Spleen (tissue), 11 donors: ENCODE measurements at regions not wholly inside any gene's neighbourhood (a gene's known extent, or its start where the extent isn't known, plus 50 kb on each side); places are given as distances from the start of the nearest gene placed in this dataset.

Experiments
- DNase-seq: peaks from one replicate; pipeline ENCODE4 v3.0.0-alpha.2; 2020
- H3K27ac ChIP-seq, 8 donors: fragments of 200-600 bp; sonication (generic) in 7 of 8; 1 replicate in 4 of 8; 2 replicates in 4 of 8; pipeline versions ENCODE4 v1.5.0 to v1.8.0; 2016 to 2021; ENCODE audit warnings: inconsistent platforms in 4 of 8, mild to moderate bottlenecking in 4 of 8, moderate library complexity in 1 of 8
- H3K27me3 ChIP-seq, 7 donors: fragments of 200-600 bp; sonication (generic) in 6 of 7; replicated peaks in 1 of 7; 1 replicate in 4 of 7; 2 replicates in 3 of 7; pipeline versions ENCODE4 v1.5.0 to v1.8.0; 2016 to 2021; ENCODE audit warnings: inconsistent platforms in 3 of 7, mild to moderate bottlenecking in 1 of 7
- H3K36me3 ChIP-seq, 6 donors: fragments of 200-600 bp; sonication (generic) in 5 of 6; 1 replicate in 4 of 6; 2 replicates in 2 of 6; pipeline versions ENCODE4 v1.5.0 to v1.8.0; 2016 to 2021; ENCODE audit warnings: inconsistent platforms in 2 of 6
- H3K4me1 ChIP-seq, 6 donors: fragments of 200-600 bp; sonication (generic) in 5 of 6; 1 replicate in 3 of 6; 2 replicates in 3 of 6; pipeline versions ENCODE4 v1.5.0 to v1.8.0; 2016 to 2021; ENCODE audit warnings: inconsistent platforms in 3 of 6
- H3K4me3 ChIP-seq, 8 donors: fragments of 200-600 bp; sonication (generic) in 7 of 8; 1 replicate in 4 of 8; 2 replicates in 4 of 8; pipeline versions ENCODE4 v1.5.0 to v1.8.0; 2016 to 2021; ENCODE audit warnings: inconsistent platforms in 4 of 8, mild to moderate bottlenecking in 4 of 8, moderate library complexity in 2 of 8
- H3K9me3 ChIP-seq, 8 donors: fragments of 200-600 bp; sonication (generic) in 7 of 8; 1 replicate in 4 of 8; 2 replicates in 4 of 8; pipeline versions ENCODE4 v1.5.0 to v1.8.0; 2016 to 2021; ENCODE audit warnings: inconsistent platforms in 4 of 8
- POLR2A ChIP-seq, 3 donors: fragments of 450-650 bp; IDR thresholded peaks; one replicate each; pipeline ENCODE4 v1.5.1; 2017; ENCODE audit warnings: antibody characterized with exemption in 3 of 3, mild to moderate bottlenecking in 1 of 3
- POLR2AphosphoS5 ChIP-seq, 3 donors: sonication (generic); formaldehyde crosslinking; IDR thresholded peaks; one replicate each; pipeline ENCODE4 v1.5.1; 2017; ENCODE audit warnings: antibody characterized with exemption in 3 of 3
- WGBS, 5 donors: extraction: QIAGEN DNeasy Blood & Tissue Kit in 3 of 5; methylation state at CpG; one replicate each; pipeline versions ENCODE4 v1.1.5 to v1.1.7; 2013 to 2018; 5-methylcytosine and 5-hydroxymethylcytosine counted together
- intact Hi-C: fragments of 100-400 bp; cut with DNase I; formaldehyde crosslinking; loops from one replicate; pipeline ENCODE4 v1.15.0; 2023; ENCODE audit warnings: low total_unique reads
- TF ChIP-seq, protein P1 (sequence below), 11 experiments: fragments of 200-600 bp in 7 of 11; fragments of 450-650 bp in 4 of 11; sonication (generic) in 4 of 11; IDR thresholded peaks in 8 of 11; conservative IDR thresholded peaks in 3 of 11; 1 replicate in 7 of 11; 2 replicates in 4 of 11; pipeline versions ENCODE4 v1.4.0 to v1.8.0; 2016 to 2021; ENCODE audit warnings: antibody characterized with exemption in 11 of 11, inconsistent platforms in 4 of 11, mild to moderate bottlenecking in 1 of 11
- donor health status: healthy with polysubstance abuse.
- donor health status: DM: no; HTN: no; CAD: no; lungs with moderate emphysema.
- donor health status: DM: no; HTN: no; CAD: no.
- donor health status: Bipolar disorder and iron deficiency.
- donor health status: healthy.
- donor health status: DM: no; HTN: no; CAD: no.
- donor health status: DM: yes; HTN: yes; CAD: no.

DNA sequence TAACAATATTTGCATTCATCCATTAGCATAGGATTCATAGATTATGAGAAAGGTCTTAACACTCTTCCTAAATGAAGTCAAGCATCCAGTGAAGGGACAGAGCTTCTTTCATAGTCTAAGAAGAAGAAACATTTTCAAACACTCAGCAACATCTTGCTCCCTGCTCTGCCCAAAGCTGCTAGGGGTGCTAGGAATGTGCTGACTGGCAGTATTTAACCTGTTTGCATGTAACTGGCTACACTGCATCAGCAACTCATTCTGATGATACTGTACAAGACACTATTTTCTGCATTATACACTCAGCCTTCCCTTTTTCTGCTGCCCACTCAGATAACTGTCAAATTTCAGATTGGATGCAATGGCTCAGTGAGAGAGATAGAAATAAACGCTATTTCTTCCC lies 495.1 kb upstream of the ARID1B start:
- Histone ChIP-seq H3K36me3 (no peaks in the 10 kb centered on the region), H3K27me3 (no peaks in the 10 kb centered on the region), H3K4me3 (no peak overlapping the region), H3K27ac (no peak overlapping the region), H3K9me3 (peaks cover 0 to 15% (median 0%) of the 10 kb centered on the region in 8 donors), H3K4me1 (peaks cover 5 to 18% (median 11%) of the 10 kb centered on the region in 6 donors)
- DNase-seq = no peak
- WGBS, 5 donors = 80 to 95% (median 86%) methylated on average over 1 of the region's 1 CpG
- intact Hi-C loops = no loop called here
- TF ChIP-seq POLR2AphosphoS5 (IDR thresholded peaks at IDR 0.05) = no peak
- no peak for TF ChIP-seq POLR2A (IDR thresholded peaks at IDR 0.05)
- TF ChIP-seq, protein P1, sequence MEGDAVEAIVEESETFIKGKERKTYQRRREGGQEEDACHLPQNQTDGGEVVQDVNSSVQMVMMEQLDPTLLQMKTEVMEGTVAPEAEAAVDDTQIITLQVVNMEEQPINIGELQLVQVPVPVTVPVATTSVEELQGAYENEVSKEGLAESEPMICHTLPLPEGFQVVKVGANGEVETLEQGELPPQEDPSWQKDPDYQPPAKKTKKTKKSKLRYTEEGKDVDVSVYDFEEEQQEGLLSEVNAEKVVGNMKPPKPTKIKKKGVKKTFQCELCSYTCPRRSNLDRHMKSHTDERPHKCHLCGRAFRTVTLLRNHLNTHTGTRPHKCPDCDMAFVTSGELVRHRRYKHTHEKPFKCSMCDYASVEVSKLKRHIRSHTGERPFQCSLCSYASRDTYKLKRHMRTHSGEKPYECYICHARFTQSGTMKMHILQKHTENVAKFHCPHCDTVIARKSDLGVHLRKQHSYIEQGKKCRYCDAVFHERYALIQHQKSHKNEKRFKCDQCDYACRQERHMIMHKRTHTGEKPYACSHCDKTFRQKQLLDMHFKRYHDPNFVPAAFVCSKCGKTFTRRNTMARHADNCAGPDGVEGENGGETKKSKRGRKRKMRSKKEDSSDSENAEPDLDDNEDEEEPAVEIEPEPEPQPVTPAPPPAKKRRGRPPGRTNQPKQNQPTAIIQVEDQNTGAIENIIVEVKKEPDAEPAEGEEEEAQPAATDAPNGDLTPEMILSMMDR (IDR thresholded peaks at IDR 0.05 in 8 of 11, conservative IDR thresholded peaks at IDR 0.05 in 3 of 11) = no peak

GRCh38 chr6:156281266-156281665 lies 495.9 kb upstream of the ARID1B start:
- Histone ChIP-seq H3K27ac (no peak overlapping the region), H3K27me3 (no peaks in the 10 kb centered on the region), H3K36me3 (no peaks in the 10 kb centered on the region), H3K4me3 (no peak overlapping the region), H3K9me3 (peaks cover 0 to 15% (median 0%) of the 10 kb centered on the region in 8 donors), H3K4me1 (peaks cover 5 to 18% (median 11%) of the 10 kb centered on the region in 6 donors)
- WGBS, 5 donors = 48 to 56% (median 52%) methylated on average over 4 of the region's 4 CpGs
- TF ChIP-seq POLR2AphosphoS5 (IDR thresholded peaks at IDR 0.05) (no peak), POLR2A (IDR thresholded peaks at IDR 0.05) (no peak)
- TF ChIP-seq, protein P1 (IDR thresholded peaks at IDR 0.05 in 8 of 11, conservative IDR thresholded peaks at IDR 0.05 in 3 of 11) = no peak
- no peak for DNase-seq
- intact Hi-C loops = no loop called here

- H3K4me3 ChIP-seq = no peak overlapping the region
- DNase-seq = no peak
- peaks cover 0 to 15% (median 0%) of the 10 kb centered on the region in 8 donors for H3K9me3 ChIP-seq
- 18 to 29% (median 22%) methylated on average over 4 of the region's 4 CpGs for WGBS, 5 donors
- peak overlapping the region in 3 of 8 donors; percentile 25 to 32 (median 29) for H3K27ac ChIP-seq
- H3K36me3 ChIP-seq = no peaks in the 10 kb centered on the region
- TF ChIP-seq POLR2AphosphoS5 (IDR thresholded peaks at IDR 0.05) = no peak
- TF ChIP-seq, protein P1 (IDR thresholded peaks at IDR 0.05 in 8 of 11, conservative IDR thresholded peaks at IDR 0.05 in 3 of 11) = no peak
- TF ChIP-seq POLR2A (IDR thresholded peaks at IDR 0.05) = no peak
- H3K4me1 ChIP-seq = peaks cover 5 to 18% (median 11%) of the 10 kb centered on the region in 6 donors
- no peaks in the 10 kb centered on the region for H3K27me3 ChIP-seq
- intact Hi-C loops = no loop called here
These were observed 497.1 kb upstream of the ARID1B start for GRCh38 chr6:156280065-156280464.

- 27 to 31% (median 30%) methylated on average over 3 of the region's 3 CpGs for WGBS, 5 donors
- no peaks in the 10 kb centered on the region for H3K36me3 ChIP-seq
- H3K27ac ChIP-seq = peak overlapping the region in 5 of 8 donors; percentile 21 to 56 (median 29)
- no peak for DNase-seq
- intact Hi-C loops = no loop called here
- H3K4me1 ChIP-seq = peaks cover 5 to 18% (median 11%) of the 10 kb centered on the region in 6 donors
- no peak overlapping the region for H3K4me3 ChIP-seq
- TF ChIP-seq, protein P1 (IDR thresholded peaks at IDR 0.05 in 8 of 11, conservative IDR thresholded peaks at IDR 0.05 in 3 of 11) = no peak
- no peak for TF ChIP-seq POLR2AphosphoS5 (IDR thresholded peaks at IDR 0.05)
- TF ChIP-seq POLR2A (IDR thresholded peaks at IDR 0.05) = no peak
- peaks cover 0 to 15% (median 0%) of the 10 kb centered on the region in 8 donors for H3K9me3 ChIP-seq
- no peaks in the 10 kb centered on the region for H3K27me3 ChIP-seq
These were observed 497.8 kb upstream of the ARID1B start for GRCh38 chr6:156279261-156279969.
